Stomach (tissue), 8 donors: ENCODE measurements at regions not wholly inside any gene's neighbourhood (a gene's known extent, or its start where the extent isn't known, plus 50 kb on each side); places are given as distances from the start of the nearest gene placed in this dataset.
"Not testable (repeated sequence)": the region's sequence is repeated elsewhere in the genome, so short reads cannot be mapped to it uniquely, and the experiment has no call there.

Experiments used
- DNase-seq, 2 donors: peaks; one replicate each; pipeline versions ENCODE4 v3.0.0 to v3.0.0-alpha.2; 2013 to 2019
- H3K27ac ChIP-seq, 5 donors: fragments of 200-600 bp in 4 of 5; sonication (generic) in 4 of 5; one replicate each; pipeline ENCODE4 v1.5.1; 2013 to 2019; ENCODE audit warnings: mild to moderate bottlenecking in 1 of 5, moderate library complexity in 1 of 5
- H3K27me3 ChIP-seq, 3 donors: fragments of 200-600 bp; sonication (generic); one replicate each; pipeline ENCODE4 v1.5.1; 2017 to 2019; ENCODE audit warnings: mixed run types in 1 of 3
- H3K36me3 ChIP-seq, 4 donors: fragments of 200-600 bp; sonication (generic); 1 replicate in 3 of 4; 2 replicates in 1 of 4; pipeline ENCODE4 v1.5.1; 2016 to 2019
- H3K4me1 ChIP-seq, 4 donors: fragments of 200-600 bp; sonication (generic); one replicate each; pipeline ENCODE4 v1.5.1; 2016 to 2019
- H3K4me3 ChIP-seq, 4 donors: fragments of 200-600 bp; sonication (generic) in 3 of 4; one replicate each; pipeline ENCODE4 v1.5.1; 2016 to 2019; ENCODE audit warnings: mild to moderate bottlenecking in 1 of 4
- H3K9me3 ChIP-seq, 4 donors: fragments of 200-600 bp; sonication (generic); one replicate each; pipeline ENCODE4 v1.5.1; 2016 to 2019
- EP300 ChIP-seq: sonication (generic); formaldehyde crosslinking; IDR thresholded peaks from one replicate; pipeline ENCODE4 v1.6.1; 2017; ENCODE audit warnings: antibody characterized with exemption
- POLR2A ChIP-seq, 4 donors: fragments of 450-650 bp; IDR thresholded peaks; one replicate each; pipeline ENCODE4 v1.6.1; 2016; ENCODE audit warnings: antibody characterized with exemption in 4 of 4, control low read depth in 2 of 4, mild to moderate bottlenecking in 1 of 4, moderate library complexity in 1 of 4
- POLR2AphosphoS5 ChIP-seq, 3 donors: sonication (generic); formaldehyde crosslinking; IDR thresholded peaks; one replicate each; pipeline ENCODE4 v1.6.1; 2016; ENCODE audit warnings: antibody characterized with exemption in 3 of 3
- WGBS, 5 donors: extraction: QIAGEN DNeasy Blood & Tissue Kit in 3 of 5; methylation state at CpG; one replicate each; pipeline versions ENCODE4 v1.1.5 to v1.1.7; 2013 to 2018; 5-methylcytosine and 5-hydroxymethylcytosine counted together
- intact Hi-C: fragments of 100-400 bp; cut with DNase I; formaldehyde crosslinking; loops from one replicate; pipeline ENCODE4 v1.15.1; 2023; ENCODE audit warnings: low total_unique reads
- TF ChIP-seq, protein P1 (sequence below), 7 experiments: fragments of 450-650 bp in 4 of 7; fragments of 200-600 bp in 3 of 7; sonication (generic) in 3 of 7; IDR thresholded peaks; one replicate each; pipeline ENCODE4 v1.5.1; 2016 to 2019; ENCODE audit warnings: antibody characterized with exemption in 7 of 7, control low read depth in 2 of 7, mild to moderate bottlenecking in 1 of 7
- donor health status: healthy with polysubstance abuse.
- donor health status: Bipolar disorder and iron deficiency.
- donor health status: healthy.

DNA sequence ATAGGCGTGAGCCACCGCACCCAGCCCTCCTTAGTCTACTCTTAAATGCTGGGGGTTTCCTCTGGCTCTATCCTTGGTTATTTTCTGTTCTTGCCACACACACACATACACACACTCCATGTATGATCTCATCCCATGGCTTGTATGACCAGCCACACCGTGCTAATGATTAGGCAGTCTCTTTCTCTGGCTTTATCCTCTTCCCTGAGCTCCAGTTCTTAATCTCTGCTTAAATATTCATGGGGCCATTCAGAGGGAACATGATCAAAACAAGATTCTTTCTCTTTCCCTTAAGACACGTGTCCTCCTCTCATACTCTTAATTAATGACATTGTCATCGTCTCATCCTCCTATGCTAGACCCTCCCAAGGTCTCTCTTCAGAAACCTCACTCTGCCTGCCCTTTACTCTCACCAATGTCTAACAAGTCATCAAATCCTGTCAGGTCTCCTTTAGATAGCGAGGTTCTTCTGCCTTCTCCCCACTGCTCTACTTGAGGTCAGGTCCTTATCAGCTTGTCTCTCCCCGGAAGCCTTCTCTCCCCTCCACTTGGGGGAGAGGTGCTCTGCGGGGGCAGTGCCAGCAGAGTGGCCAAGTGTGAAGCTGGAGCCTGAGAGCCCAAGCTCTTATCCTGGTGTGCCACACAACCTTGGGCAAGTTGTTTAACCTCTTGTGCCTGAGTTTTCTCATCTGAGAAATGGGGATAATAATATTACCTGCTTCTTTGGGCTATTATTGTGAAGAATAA lies 83.0 kb upstream of the GNG12 start:
- TF ChIP-seq POLR2A (IDR thresholded peaks at IDR 0.05) (no peak), EP300 (no peak), POLR2AphosphoS5 (IDR thresholded peaks at IDR 0.05) (no peak)
- TF ChIP-seq, protein P1, sequence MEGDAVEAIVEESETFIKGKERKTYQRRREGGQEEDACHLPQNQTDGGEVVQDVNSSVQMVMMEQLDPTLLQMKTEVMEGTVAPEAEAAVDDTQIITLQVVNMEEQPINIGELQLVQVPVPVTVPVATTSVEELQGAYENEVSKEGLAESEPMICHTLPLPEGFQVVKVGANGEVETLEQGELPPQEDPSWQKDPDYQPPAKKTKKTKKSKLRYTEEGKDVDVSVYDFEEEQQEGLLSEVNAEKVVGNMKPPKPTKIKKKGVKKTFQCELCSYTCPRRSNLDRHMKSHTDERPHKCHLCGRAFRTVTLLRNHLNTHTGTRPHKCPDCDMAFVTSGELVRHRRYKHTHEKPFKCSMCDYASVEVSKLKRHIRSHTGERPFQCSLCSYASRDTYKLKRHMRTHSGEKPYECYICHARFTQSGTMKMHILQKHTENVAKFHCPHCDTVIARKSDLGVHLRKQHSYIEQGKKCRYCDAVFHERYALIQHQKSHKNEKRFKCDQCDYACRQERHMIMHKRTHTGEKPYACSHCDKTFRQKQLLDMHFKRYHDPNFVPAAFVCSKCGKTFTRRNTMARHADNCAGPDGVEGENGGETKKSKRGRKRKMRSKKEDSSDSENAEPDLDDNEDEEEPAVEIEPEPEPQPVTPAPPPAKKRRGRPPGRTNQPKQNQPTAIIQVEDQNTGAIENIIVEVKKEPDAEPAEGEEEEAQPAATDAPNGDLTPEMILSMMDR (IDR thresholded peaks at IDR 0.05): no peak
- Histone ChIP-seq H3K9me3 (no peaks in the 10 kb centered on the region), H3K27ac (no peak overlapping the region), H3K4me3 (no peak overlapping the region), H3K4me1 (no peaks in the 10 kb centered on the region), H3K27me3 (no peaks in the 10 kb centered on the region), H3K36me3 (no peaks in the 10 kb centered on the region)
- DNase-seq: no peak
- intact Hi-C loops: no loop called here
- 78 to 84% (median 83%) methylated on average over 8 of the region's 8 CpGs for WGBS, 5 donors

DNA sequence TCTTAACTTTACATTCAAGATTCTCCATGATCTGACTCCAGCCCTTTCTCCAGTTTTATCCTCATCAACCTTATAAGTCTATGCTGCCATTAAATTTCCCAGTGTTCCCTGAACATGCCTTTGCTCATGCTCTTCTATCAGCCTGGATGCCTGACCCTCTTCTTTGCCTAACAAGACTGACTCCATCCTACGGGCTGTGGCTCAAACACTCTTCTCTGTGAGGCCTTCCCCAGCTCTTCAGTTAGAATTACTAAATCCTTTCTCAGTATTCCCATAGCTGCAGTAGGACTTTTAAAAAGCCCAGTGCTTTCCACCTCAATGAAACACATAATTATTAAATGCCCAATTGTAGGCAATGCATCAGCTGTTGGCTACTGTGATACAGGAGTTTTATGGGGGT lies 76.5 kb upstream of the GNG12 start:
- no peaks in the 10 kb centered on the region for H3K36me3 ChIP-seq
- intact Hi-C loops: no loop called here
- H3K27ac ChIP-seq: no peak overlapping the region
- H3K4me1 ChIP-seq: no peaks in the 10 kb centered on the region
- no peak overlapping the region for H3K4me3 ChIP-seq
- 86 to 98% (median 88%) methylated on average over 1 of the region's 1 CpG for WGBS, 5 donors
- TF ChIP-seq EP300 (no peak), POLR2AphosphoS5 (IDR thresholded peaks at IDR 0.05) (no peak), POLR2A (IDR thresholded peaks at IDR 0.05) (no peak)
- TF ChIP-seq, protein P1 (IDR thresholded peaks at IDR 0.05): no peak
- H3K9me3 ChIP-seq: no peaks in the 10 kb centered on the region
- H3K27me3 ChIP-seq: no peaks in the 10 kb centered on the region
- no peak for DNase-seq

DNA sequence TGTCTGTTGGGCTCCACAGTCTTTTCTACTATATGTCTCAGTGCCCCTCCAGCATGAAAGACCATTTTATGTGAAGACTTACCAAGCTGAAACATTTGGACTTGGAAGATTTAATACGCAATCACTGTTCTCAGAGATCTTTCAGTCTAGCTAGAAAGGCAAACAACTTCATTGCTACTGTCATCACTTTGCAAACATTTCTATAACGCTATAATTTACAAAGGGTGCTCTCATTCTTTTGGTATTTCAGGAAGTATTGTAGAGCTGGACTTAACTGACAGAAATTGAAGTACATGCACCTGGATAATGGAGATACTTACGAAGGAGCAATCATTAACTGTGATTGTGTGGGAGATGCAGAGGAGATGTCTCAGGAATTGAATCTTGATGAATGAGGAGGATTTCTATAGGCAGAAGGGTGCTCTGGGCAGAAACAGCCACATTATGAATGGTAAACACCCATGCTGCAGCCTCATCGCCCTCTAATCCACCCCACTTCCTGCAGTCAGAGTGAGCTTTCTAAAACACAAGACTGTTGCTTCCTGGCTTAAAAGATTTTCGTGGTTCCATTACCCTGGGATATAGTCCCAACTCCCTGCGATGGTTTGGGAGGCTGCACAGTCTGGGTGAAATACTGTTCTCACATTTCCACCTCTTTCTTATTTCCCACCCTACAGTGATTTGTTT lies 75.1 kb upstream of the GNG12 start:
- intact Hi-C loops: no loop called here
- TF ChIP-seq, protein P1 (IDR thresholded peaks at IDR 0.05): no peak
- TF ChIP-seq POLR2A (IDR thresholded peaks at IDR 0.05) (no peak), EP300 (no peak), POLR2AphosphoS5 (IDR thresholded peaks at IDR 0.05) (no peak)
- DNase-seq: no peak
- WGBS, 5 donors: 49 to 59% (median 53%) methylated on average over 6 of the region's 6 CpGs
- H3K4me3 ChIP-seq: no peak overlapping the region
- H3K9me3 ChIP-seq: no peaks in the 10 kb centered on the region
- no peaks in the 10 kb centered on the region for H3K36me3 ChIP-seq
- H3K27ac ChIP-seq: no peak overlapping the region
- H3K27me3 ChIP-seq: no peaks in the 10 kb centered on the region
- H3K4me1 ChIP-seq: no peaks in the 10 kb centered on the region

DNA sequence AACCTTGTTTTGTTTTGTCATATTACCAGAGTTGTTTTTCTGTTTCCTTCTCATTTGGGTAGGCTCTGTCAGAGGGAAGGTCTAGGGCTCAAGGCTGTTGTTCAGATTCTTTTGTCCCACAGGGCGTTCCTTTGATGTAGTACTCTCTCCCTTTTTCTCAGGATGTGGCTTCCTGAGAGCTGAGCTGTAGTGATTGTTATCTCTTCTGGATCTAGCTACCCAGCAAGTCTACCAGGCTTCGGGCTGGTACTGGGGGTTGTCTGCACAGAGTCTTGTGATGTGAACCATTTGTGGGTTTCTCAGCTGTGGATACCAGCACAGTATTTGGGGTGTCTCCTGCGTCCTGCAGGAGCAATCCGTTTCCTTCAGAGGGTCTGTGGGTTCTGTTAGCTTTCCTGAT lies 74.2 kb upstream of the GNG12 start:
- H3K27ac ChIP-seq, H3K4me1 ChIP-seq, DNase-seq, H3K4me3 ChIP-seq, intact Hi-C loops, H3K36me3 ChIP-seq, H3K27me3 ChIP-seq, H3K9me3 ChIP-seq: not testable (repeated sequence)
- 69 to 76% (median 73%) methylated on average over 4 of the region's 4 CpGs for WGBS, 5 donors

DNA sequence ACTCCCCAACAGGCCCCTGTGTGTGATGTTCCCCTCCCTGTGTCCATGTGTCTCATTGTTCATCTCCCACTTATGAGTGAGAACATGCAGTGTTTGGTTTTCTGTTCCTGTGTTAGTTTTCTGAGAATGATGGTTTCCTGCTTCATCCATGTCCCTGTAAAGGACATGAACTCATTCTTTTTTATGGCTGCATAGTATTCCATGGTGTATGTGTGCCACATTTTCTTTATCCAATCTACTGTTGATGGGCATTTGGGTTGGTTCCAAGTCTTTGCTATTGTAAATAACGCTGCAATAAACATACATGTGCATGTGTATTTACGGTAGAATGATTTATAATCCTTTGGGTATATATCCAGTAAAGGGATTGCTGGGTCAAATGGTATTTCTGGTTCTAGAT lies 72.7 kb upstream of the GNG12 start:
- H3K27ac ChIP-seq, H3K4me1 ChIP-seq, H3K9me3 ChIP-seq, H3K27me3 ChIP-seq, DNase-seq, H3K36me3 ChIP-seq, intact Hi-C loops, H3K4me3 ChIP-seq: not testable (repeated sequence)
- 77 to 87% (median 81%) methylated on average over 2 of the region's 2 CpGs for WGBS, 5 donors

DNA sequence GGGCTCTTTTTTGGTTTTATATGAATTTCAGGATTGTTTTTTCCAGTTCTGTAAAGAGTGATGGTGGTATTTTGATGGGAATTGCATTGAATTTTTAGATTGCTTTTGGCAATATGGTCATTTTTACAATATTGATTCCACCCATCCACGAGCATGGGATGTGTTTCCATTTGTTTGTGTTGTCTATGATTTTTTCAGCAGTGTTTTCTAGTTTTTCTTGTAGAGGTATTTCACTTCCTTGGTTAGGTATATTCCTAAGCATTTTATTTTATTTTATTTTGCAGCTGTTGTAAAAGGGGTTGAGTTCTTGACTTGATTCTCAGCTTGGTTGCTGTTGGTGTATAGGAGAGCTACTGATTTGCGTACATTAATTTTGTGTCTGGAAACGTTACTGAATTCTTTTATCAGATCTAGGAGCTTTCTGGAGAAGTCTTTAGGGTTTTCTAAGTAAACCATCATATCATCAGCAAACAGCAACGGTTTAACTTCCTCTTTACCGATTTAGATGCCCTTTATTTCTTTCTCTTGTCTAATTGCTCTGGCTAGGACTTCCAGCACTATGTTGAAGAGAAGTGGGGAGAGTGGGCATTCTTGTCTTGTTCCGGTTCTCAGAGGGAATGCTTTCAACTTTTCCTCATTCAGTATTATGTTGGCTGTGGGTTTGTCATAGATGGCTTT lies 69.4 kb upstream of the GNG12 start:
- DNase-seq, H3K27me3 ChIP-seq, H3K4me3 ChIP-seq, H3K4me1 ChIP-seq, H3K27ac ChIP-seq, H3K9me3 ChIP-seq, H3K36me3 ChIP-seq, intact Hi-C loops: not testable (repeated sequence)
- 72 to 76% (median 74%) methylated on average over 6 of the region's 6 CpGs for WGBS, 5 donors
